ENCODE measurements at regions not wholly inside any gene's neighbourhood (a gene's known extent, or its start where the extent isn't known, plus 50 kb on each side); places are given as distances from the start of the nearest gene placed in this dataset.
"Not testable (repeated sequence)": the region's sequence is repeated elsewhere in the genome, so short reads cannot be mapped to it uniquely, and the experiment has no call there.

DNA sequence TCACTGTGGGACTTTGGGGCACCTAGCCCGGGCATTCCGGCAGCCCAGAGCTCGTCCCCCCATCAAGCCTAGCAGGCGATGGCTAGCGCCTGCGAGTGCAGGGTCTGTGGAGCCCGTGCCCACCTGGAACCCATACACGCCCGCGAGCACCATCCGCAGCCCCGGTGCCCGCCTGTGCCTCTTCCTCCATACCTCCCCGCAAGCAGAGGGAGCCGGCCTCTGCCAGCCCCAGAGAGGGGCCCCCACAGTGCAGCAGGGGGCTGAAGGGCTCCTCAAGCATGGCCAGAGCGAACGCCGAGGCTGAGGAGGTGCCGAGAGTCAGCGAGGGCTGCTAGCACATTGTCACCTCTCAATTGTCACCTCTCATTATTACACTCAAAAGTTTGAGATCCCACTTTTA is 167.8 kb upstream of the EPHA6 start:
- no TSS peak for BruUV-seq (replicated peaks)
- in situ Hi-C loops (cut with MboI) = no loop called here
- no peak overlapping the region for H3K27ac ChIP-seq (ENCODE audit: extremely low read depth, low read depth, low read length)
- ATAC-seq = no peak
- intact Hi-C loops (cut with micrococcal nuclease) = no loop called here
- no peaks in the 10 kb centered on the region for H4K20me1 ChIP-seq (replicated peaks; ENCODE audit: control insufficient read depth, insufficient read depth, low read length)
- DNase-seq (ENCODE audit: extremely low read depth in 1 of 4, low spot score in 3 of 4) = no peak
- ChIA-PET POLR2A (no interaction called here), CTCF (ENCODE audit: low intra/inter-chr PET ratio) (no interaction called here)
- no peak overlapping the region for H3K4me3 ChIP-seq
- WGBS (ENCODE audit: insufficient coverage, low coverage, missing lambda C conversion rate) = under 1% methylated on average over 17 of the region's 20 CpGs
- no peaks in the 10 kb centered on the region for H3K36me3 ChIP-seq (ENCODE audit: control insufficient read depth, insufficient read depth, low read length)
- H3K9me1 ChIP-seq (ENCODE audit: control insufficient read depth, insufficient read depth, low read length) = no peaks in the 10 kb centered on the region
- TF ChIP-seq PPARD (CRISPR knock-in tag; IDR thresholded peaks at IDR 0.05) (no peak), ZNF699 (CRISPR knock-in tag; IDR thresholded peaks at IDR 0.05; ENCODE audit: insufficient replicate concordance) (no peak), RBM34 (IDR thresholded peaks at IDR 0.05; ENCODE audit: borderline replicate concordance, insufficient read depth, low read length) (no peak)
- H3K79me2 ChIP-seq (ENCODE audit: control insufficient read depth, insufficient read depth, low read length) = no peaks in the 10 kb centered on the region
- no peak overlapping the region for H3K4me2 ChIP-seq (ENCODE audit: insufficient read depth, low read length)
- H3K9ac ChIP-seq (ENCODE audit: insufficient read depth in 1 of 2, low read depth in 2 of 2, low read length in 2 of 2) = no peak overlapping the region
- no peaks in the 10 kb centered on the region for H3K4me1 ChIP-seq (replicated peaks in 1 of 2; ENCODE audit: control insufficient read depth in 2 of 2, insufficient read depth in 2 of 2, low read length in 2 of 2)
- no peak for FAIRE-seq
- H3K9me3 ChIP-seq (replicated peaks; ENCODE audit: control insufficient read depth, insufficient read depth, low read depth, low read length) = no peaks in the 10 kb centered on the region
- H2AFZ ChIP-seq (ENCODE audit: low read depth, low read length) = no peak overlapping the region
- H3K27me3 ChIP-seq (ENCODE audit: control insufficient read depth in 2 of 2, insufficient read depth in 2 of 2, low read length in 2 of 2) = no peaks in the 10 kb centered on the region

DNA sequence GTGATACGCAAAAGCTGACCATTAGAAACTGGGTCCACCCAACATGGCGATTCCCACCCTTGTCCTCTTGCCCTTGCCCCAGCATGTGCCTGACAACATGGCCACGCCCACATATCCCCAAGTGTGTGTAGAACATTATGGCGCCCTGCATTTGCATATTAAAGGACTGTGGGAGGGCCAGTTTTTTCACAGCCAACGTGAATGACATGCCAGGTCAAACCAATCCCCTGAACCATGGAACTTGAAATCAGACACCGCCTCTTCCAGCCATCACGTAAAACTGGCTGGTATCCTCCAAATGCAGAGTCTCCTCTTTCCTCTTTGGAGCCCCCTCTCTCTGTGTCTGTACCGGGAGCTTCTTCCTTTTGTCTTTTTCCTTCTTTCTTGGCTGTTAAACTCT is 156.7 kb upstream of the EPHA6 start:
- Histone ChIP-seq H3K36me3 (ENCODE audit: control insufficient read depth, insufficient read depth, low read length) (no peaks in the 10 kb centered on the region), H3K9me3 (replicated peaks; ENCODE audit: control insufficient read depth, insufficient read depth, low read depth, low read length) (no peaks in the 10 kb centered on the region), H3K4me1 (replicated peaks in 1 of 2; ENCODE audit: control insufficient read depth in 2 of 2, insufficient read depth in 2 of 2, low read length in 2 of 2) (no peaks in the 10 kb centered on the region), H2AFZ (ENCODE audit: low read depth, low read length) (no peak overlapping the region), H3K79me2 (ENCODE audit: control insufficient read depth, insufficient read depth, low read length) (no peaks in the 10 kb centered on the region), H4K20me1 (replicated peaks; ENCODE audit: control insufficient read depth, insufficient read depth, low read length) (no peaks in the 10 kb centered on the region), H3K4me2 (ENCODE audit: insufficient read depth, low read length) (no peak overlapping the region), H3K4me3 (no peak overlapping the region), H3K9me1 (ENCODE audit: control insufficient read depth, insufficient read depth, low read length) (no peaks in the 10 kb centered on the region), H3K27ac (ENCODE audit: extremely low read depth, low read depth, low read length) (no peak overlapping the region), H3K27me3 (ENCODE audit: control insufficient read depth in 2 of 2, insufficient read depth in 2 of 2, low read length in 2 of 2) (no peaks in the 10 kb centered on the region), H3K9ac (ENCODE audit: insufficient read depth in 1 of 2, low read depth in 2 of 2, low read length in 2 of 2) (no peak overlapping the region)
- POLR2A ChIA-PET = no interaction called here
- WGBS (ENCODE audit: insufficient coverage, low coverage, missing lambda C conversion rate) = 2% methylated on average over 8 of the region's 8 CpGs
- TF ChIP-seq ESRRB (CRISPR knock-in tag; IDR thresholded peaks at IDR 0.05; ENCODE audit: borderline replicate concordance) = no peak
- no peak for TF ChIP-seq ZNF3 (CRISPR knock-in tag; IDR thresholded peaks at IDR 0.05)
- intact Hi-C loops (cut with micrococcal nuclease) (no loop called here), in situ Hi-C loops (cut with MboI) (no loop called here)
- FAIRE-seq = no peak
- no TSS peak for BruUV-seq (replicated peaks)
- DNase-seq (ENCODE audit: extremely low read depth in 1 of 4, low spot score in 3 of 4) = no peak
- CTCF ChIA-PET (ENCODE audit: low intra/inter-chr PET ratio) = no interaction called here
- no peak for ATAC-seq

DNA sequence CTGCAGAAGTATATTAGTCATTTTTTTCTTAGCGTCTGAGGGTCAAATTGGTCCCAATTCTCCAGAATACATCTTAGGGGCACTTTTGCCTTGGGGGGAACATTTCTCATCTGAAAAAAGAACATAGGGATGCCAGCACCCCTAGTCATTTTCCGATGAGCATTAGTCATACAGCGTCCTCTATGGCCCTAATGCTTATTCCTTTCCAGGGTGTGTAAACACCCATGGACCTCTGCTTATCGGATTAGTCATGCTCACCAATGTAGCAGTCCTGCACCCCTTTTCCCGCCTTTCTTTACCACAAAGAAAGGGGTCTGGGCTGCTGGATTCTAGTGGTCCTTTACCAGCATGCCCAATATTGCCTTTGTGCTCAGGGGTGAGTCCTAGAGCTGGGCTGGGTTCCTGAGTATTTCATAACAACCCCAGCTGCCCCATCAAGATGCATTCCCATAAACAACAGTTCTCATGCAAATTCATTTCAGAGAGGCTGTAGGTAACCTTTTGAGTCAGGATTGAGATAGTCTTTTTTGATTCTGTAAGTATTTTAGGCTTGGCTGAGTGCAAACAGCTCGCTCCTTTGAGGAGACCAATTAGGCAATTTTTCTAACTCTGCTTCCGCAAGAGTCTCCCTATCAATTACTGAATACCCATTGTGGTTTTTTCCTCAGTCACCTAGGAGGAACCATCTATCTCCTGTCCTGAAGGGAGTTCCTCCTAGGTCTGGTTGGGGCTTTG is 142.4 kb upstream of the EPHA6 start:
- H3K4me2 ChIP-seq (ENCODE audit: insufficient read depth, low read length); CTCF ChIA-PET (ENCODE audit: low intra/inter-chr PET ratio); H3K36me3 ChIP-seq (ENCODE audit: control insufficient read depth, insufficient read depth, low read length); H3K4me3 ChIP-seq; H4K20me1 ChIP-seq (replicated peaks; ENCODE audit: control insufficient read depth, insufficient read depth, low read length); in situ Hi-C loops (cut with MboI); H3K9me3 ChIP-seq (replicated peaks; ENCODE audit: control insufficient read depth, insufficient read depth, low read depth, low read length); H3K79me2 ChIP-seq (ENCODE audit: control insufficient read depth, insufficient read depth, low read length); H2AFZ ChIP-seq (ENCODE audit: low read depth, low read length); DNase-seq (ENCODE audit: extremely low read depth in 1 of 4, low spot score in 3 of 4); H3K9me1 ChIP-seq (ENCODE audit: control insufficient read depth, insufficient read depth, low read length); H3K4me1 ChIP-seq (replicated peaks in 1 of 2; ENCODE audit: control insufficient read depth in 2 of 2, insufficient read depth in 2 of 2, low read length in 2 of 2); intact Hi-C loops (cut with micrococcal nuclease); ATAC-seq; POLR2A ChIA-PET; BruUV-seq (replicated peaks); H3K27me3 ChIP-seq (ENCODE audit: control insufficient read depth in 2 of 2, insufficient read depth in 2 of 2, low read length in 2 of 2); FAIRE-seq; H3K27ac ChIP-seq (ENCODE audit: extremely low read depth, low read depth, low read length); H3K9ac ChIP-seq (ENCODE audit: insufficient read depth in 1 of 2, low read depth in 2 of 2, low read length in 2 of 2): not testable (repeated sequence)
- 0% methylated on average over 6 of the region's 7 CpGs for WGBS (ENCODE audit: insufficient coverage, low coverage, missing lambda C conversion rate)

All from K562 (cell line).